ENCODE measurements at regions not wholly inside any gene's neighbourhood (a gene's known extent, or its start where the extent isn't known, plus 50 kb on each side); places are given as distances from the start of the nearest gene placed in this dataset.

DNA sequence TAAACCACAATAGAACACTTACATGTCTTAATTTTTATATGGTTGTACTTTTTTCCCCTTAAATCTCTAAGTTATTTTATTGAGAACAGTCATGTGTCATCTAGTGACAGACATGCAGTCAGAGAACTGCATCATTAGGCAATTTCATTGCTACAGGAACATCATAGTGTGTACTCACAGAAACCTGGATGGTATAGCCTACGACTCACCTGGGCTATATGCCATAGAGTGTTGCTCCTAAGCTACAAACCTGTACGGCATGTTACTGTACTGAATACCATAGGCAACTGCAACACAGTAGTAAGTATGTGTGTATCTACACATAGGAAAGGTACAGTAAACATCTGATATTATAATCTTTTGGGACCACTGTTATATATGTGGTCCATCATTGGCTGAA is 557.6 kb downstream of the PRKD1 start:
- no peaks in the 10 kb centered on the region for H4K20me1 ChIP-seq (ENCODE audit: insufficient read depth, low read length)
- H3K9me3 ChIP-seq (ENCODE audit: low read depth, low read length) = no peaks in the 10 kb centered on the region
- H3K4me2 ChIP-seq (ENCODE audit: insufficient read depth, low read length) = no peak overlapping the region
- H3K4me3 ChIP-seq (ENCODE audit: insufficient read depth, low read length) = no peak overlapping the region
- TF ChIP-seq CTCF (IDR thresholded peaks at IDR 0.05; ENCODE audit: extremely low read depth, low read depth, low read length) = no peak
- no peak overlapping the region for H2AFZ ChIP-seq (ENCODE audit: low read length)
- H3K36me3 ChIP-seq (ENCODE audit: insufficient read depth, low read length) = no peaks in the 10 kb centered on the region
- no peak overlapping the region for H3K27ac ChIP-seq (ENCODE audit: low read depth, low read length)
- H3K4me1 ChIP-seq (ENCODE audit: insufficient read depth, low read length) = no peaks in the 10 kb centered on the region
- H3K27me3 ChIP-seq (ENCODE audit: insufficient read depth, low read length) = no peaks in the 10 kb centered on the region
- DNase-seq (ENCODE audit: insufficient read length, low spot score, missing footprints) = no peak
- H3K79me2 ChIP-seq (ENCODE audit: insufficient read depth, low read length) = no peaks in the 10 kb centered on the region

DNA sequence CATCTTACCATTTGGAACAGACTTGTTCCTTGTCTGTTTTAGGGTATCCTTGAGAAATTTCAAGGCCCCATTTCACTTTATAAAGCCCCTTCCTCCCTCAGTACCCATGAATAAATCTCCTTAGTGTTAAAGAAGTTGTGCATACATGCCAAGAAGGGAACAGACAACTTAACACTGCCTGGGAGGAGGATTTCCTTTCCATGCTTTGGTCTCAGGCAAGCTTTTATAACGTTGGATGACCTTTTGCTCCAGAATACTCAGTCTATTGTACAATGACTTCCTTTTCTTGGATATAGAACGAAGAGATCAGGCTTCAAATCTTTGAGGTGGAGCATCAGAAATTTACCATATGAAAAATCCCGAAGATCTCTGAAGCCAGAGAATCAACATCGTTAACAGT is 551.4 kb downstream of the PRKD1 start:
- no peak for TF ChIP-seq CTCF (IDR thresholded peaks at IDR 0.05; ENCODE audit: extremely low read depth, low read depth, low read length)
- Histone ChIP-seq H3K9me3 (ENCODE audit: low read depth, low read length) (no peaks in the 10 kb centered on the region), H3K4me2 (ENCODE audit: insufficient read depth, low read length) (no peak overlapping the region)

DNA sequence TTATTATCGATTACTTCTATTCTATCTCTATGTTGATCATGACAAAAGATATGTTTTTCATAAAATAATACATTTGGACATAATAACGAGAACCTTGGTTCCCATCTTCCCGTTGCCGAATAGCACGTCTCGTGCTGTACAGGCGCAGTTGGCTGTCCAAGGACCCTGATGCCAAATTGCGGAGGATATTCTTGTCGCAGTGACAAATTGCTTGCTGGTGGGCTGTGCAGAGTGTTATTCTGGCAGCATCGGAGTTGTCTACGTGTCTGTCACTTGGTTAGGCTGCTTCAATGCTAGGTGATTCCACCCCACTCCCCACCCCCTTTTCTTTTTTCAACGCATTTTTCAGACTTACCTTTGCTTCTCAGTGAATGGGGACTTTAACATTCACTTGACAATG is 546.8 kb downstream of the PRKD1 start:
- no peak overlapping the region for H3K4me2 ChIP-seq (ENCODE audit: insufficient read depth, low read length)
- H2AFZ ChIP-seq (ENCODE audit: low read length) = no peak overlapping the region
- no peaks in the 10 kb centered on the region for H3K79me2 ChIP-seq (ENCODE audit: insufficient read depth, low read length)
- H3K9me3 ChIP-seq (ENCODE audit: low read depth, low read length) = no peaks in the 10 kb centered on the region
- no peaks in the 10 kb centered on the region for H3K4me1 ChIP-seq (ENCODE audit: insufficient read depth, low read length)
- no peaks in the 10 kb centered on the region for H3K27me3 ChIP-seq (ENCODE audit: insufficient read depth, low read length)
- no peak overlapping the region for H3K4me3 ChIP-seq (ENCODE audit: insufficient read depth, low read length)
- no peak overlapping the region for H3K27ac ChIP-seq (ENCODE audit: low read depth, low read length)
- no peak for DNase-seq (ENCODE audit: insufficient read length, low spot score, missing footprints)
- no peaks in the 10 kb centered on the region for H3K36me3 ChIP-seq (ENCODE audit: insufficient read depth, low read length)
- TF ChIP-seq CTCF (IDR thresholded peaks at IDR 0.05; ENCODE audit: extremely low read depth, low read depth, low read length) = no peak
- no peaks in the 10 kb centered on the region for H4K20me1 ChIP-seq (ENCODE audit: insufficient read depth, low read length)

More for the DNA sequence above, 551.4 kb downstream of the PRKD1 start:
- no peak overlapping the region for H2AFZ ChIP-seq (ENCODE audit: low read length)
- H3K27me3 ChIP-seq (ENCODE audit: insufficient read depth, low read length) = no peaks in the 10 kb centered on the region
- no peak for DNase-seq (ENCODE audit: insufficient read length, low spot score, missing footprints)
- H3K36me3 ChIP-seq (ENCODE audit: insufficient read depth, low read length) = no peaks in the 10 kb centered on the region
- no peaks in the 10 kb centered on the region for H3K4me1 ChIP-seq (ENCODE audit: insufficient read depth, low read length)
- no peaks in the 10 kb centered on the region for H4K20me1 ChIP-seq (ENCODE audit: insufficient read depth, low read length)
- no peaks in the 10 kb centered on the region for H3K79me2 ChIP-seq (ENCODE audit: insufficient read depth, low read length)
- H3K27ac ChIP-seq (ENCODE audit: low read depth, low read length) = no peak overlapping the region
- H3K4me3 ChIP-seq (ENCODE audit: insufficient read depth, low read length) = no peak overlapping the region

- Histone ChIP-seq H3K27ac (ENCODE audit: low read depth, low read length) (no peak overlapping the region), H3K27me3 (ENCODE audit: insufficient read depth, low read length) (no peaks in the 10 kb centered on the region), H3K36me3 (ENCODE audit: insufficient read depth, low read length) (no peaks in the 10 kb centered on the region), H4K20me1 (ENCODE audit: insufficient read depth, low read length) (no peaks in the 10 kb centered on the region), H3K9me3 (ENCODE audit: low read depth, low read length) (no peaks in the 10 kb centered on the region), H3K4me1 (ENCODE audit: insufficient read depth, low read length) (no peaks in the 10 kb centered on the region), H3K79me2 (ENCODE audit: insufficient read depth, low read length) (no peaks in the 10 kb centered on the region), H3K4me3 (ENCODE audit: insufficient read depth, low read length) (no peak overlapping the region), H3K4me2 (ENCODE audit: insufficient read depth, low read length) (no peak overlapping the region), H2AFZ (ENCODE audit: low read length) (no peak overlapping the region)
- no peak for TF ChIP-seq CTCF (IDR thresholded peaks at IDR 0.05; ENCODE audit: extremely low read depth, low read depth, low read length)
- no peak for DNase-seq (ENCODE audit: insufficient read length, low spot score, missing footprints)
Measured at GRCh38 chr14:29388571-29388970, 539.1 kb downstream of the PRKD1 start.
